HCT116 (cell line): ENCODE measurements at regions not wholly inside any gene's neighbourhood (a gene's known extent, or its start where the extent isn't known, plus 50 kb on each side); places are given as distances from the start of the nearest gene placed in this dataset.

Experiments used
- ATAC-seq: fragments of 200-7000 bp; cut with Tn5 transposase; 2 replicates; pipeline ENCODE4 v1.9.1; 2020; ENCODE audit warnings: mild to moderate bottlenecking, moderate library complexity
- BruUV-seq: library from RNA; stranded (reverse); fragments of 400-500 nt; replicated peaks from 2 replicates; lab custom pipeline; 2021; lab: Mats Ljungman, UMichigan
- CTCF ChIA-PET: fragments of 300-600 bp; sonication (Branson Sonifier 250); formaldehyde crosslinking; loops from one replicate; lab custom pipeline; 2021; ENCODE audit warnings: antibody characterized with exemption; lab: Charles Lee
- POLR2A ChIA-PET: fragments of 300-600, 350-600 bp; sonication (Branson Sonifier 250); formaldehyde crosslinking; loops from one replicate; lab custom pipeline; 2021; ENCODE audit warnings: antibody characterized with exemption; lab: Charles Lee
- RAD21 ChIA-PET, 2 experiments: fragments of 300-600 bp; sonication (Branson Sonifier 250); formaldehyde crosslinking; loops; one replicate each; lab custom pipeline; 2023; ENCODE audit warnings: low total read pairs in 2 of 2; ENCODE audit not compliant: uncharacterized antibody in 2 of 2, unreplicated experiment in 2 of 2, low non-redundant PET in 1 of 2; lab: Charles Lee
- DNase-seq: peaks from one replicate; pipeline ENCODE4 v3.0.0-alpha.2; 2010; ENCODE audit warnings: low read depth, low spot score
- H2AFZ ChIP-seq: fragments of 200-600 bp; shearing (Covaris generic), sonication (generic); 2 replicates; pipeline ENCODE4 v1.6.1; 2017; ENCODE audit warnings: low read depth, mixed run types, mixed read lengths, antibody characterized with exemption, low read length; ENCODE audit not compliant: poor library complexity, severe bottlenecking
- H3K27ac ChIP-seq: 2 replicates; pipeline ENCODE4 v1.5.1; 2012; ENCODE audit warnings: low read depth, low read length
- H3K27me3 ChIP-seq: fragments of 200-600 bp; sonication (generic); 2 replicates; pipeline ENCODE4 v1.6.1; 2016; ENCODE audit warnings: mixed run types, low read length, mixed read lengths; ENCODE audit not compliant: insufficient read depth
- H3K36me3 ChIP-seq, 2 experiments: fragments of 200-500 bp in 1 of 2; fragments of 200-600 bp in 1 of 2; sonication (Bioruptor generic) in 1 of 2; sonication (generic) in 1 of 2; 2 replicates each; pipeline versions ENCODE4 v1.5.1 to v1.6.1; 2014 to 2016; ENCODE audit warnings: low read length in 2 of 2, inconsistent platforms in 1 of 2, mixed read lengths in 1 of 2, mixed run types in 1 of 2; ENCODE audit not compliant: insufficient read depth in 2 of 2, control insufficient read depth in 1 of 2
- H3K4me1 ChIP-seq, 2 experiments: fragments of 200-600 bp in 1 of 2; sonication (generic) in 1 of 2; 2 replicates each; pipeline versions ENCODE4 v1.5.1 to v1.6.1; 2012 to 2017; ENCODE audit warnings: low read length in 2 of 2, inconsistent platforms in 1 of 2, mild to moderate bottlenecking in 1 of 2, mixed read lengths in 1 of 2, mixed run types in 1 of 2, moderate library complexity in 1 of 2; ENCODE audit not compliant: insufficient read depth in 2 of 2, control insufficient read depth in 1 of 2
- H3K4me2 ChIP-seq: fragments of 200-600 bp; sonication (generic); 2 replicates; pipeline ENCODE4 v1.6.1; 2017; ENCODE audit warnings: mixed run types, low read length, mixed read lengths
- H3K4me3 ChIP-seq, 2 experiments: fragments of 200-600 bp in 1 of 2; sonication (generic) in 1 of 2; replicated peaks in 1 of 2; 2 replicates each; pipeline ENCODE4 v1.5.1; 2011 to 2016; ENCODE audit warnings: low read length in 2 of 2, control low read depth in 1 of 2, low read depth in 1 of 2, mild to moderate bottlenecking in 1 of 2, mixed read lengths in 1 of 2, mixed run types in 1 of 2
- H3K79me2 ChIP-seq: fragments of 200-600 bp; sonication (generic); 2 replicates; pipeline ENCODE4 v1.6.1; 2017; ENCODE audit warnings: mild to moderate bottlenecking, mixed run types, low read length, moderate library complexity, mixed read lengths; ENCODE audit not compliant: insufficient read depth
- H3K9ac ChIP-seq: fragments of 200-600 bp; sonication (generic); 2 replicates; pipeline ENCODE4 v1.6.1; 2016; ENCODE audit warnings: low read length, mixed read lengths
- H3K9me2 ChIP-seq: fragments of 200-600 bp; sonication (generic), shearing (Covaris generic); 2 replicates; pipeline ENCODE4 v1.6.1; 2017; ENCODE audit warnings: mixed run types, mild to moderate bottlenecking, moderate library complexity; ENCODE audit not compliant: insufficient read depth
- H3K9me3 ChIP-seq, 2 experiments: fragments of 200-500 bp in 1 of 2; fragments of 200-600 bp in 1 of 2; sonication (Bioruptor generic) in 1 of 2; sonication (generic) in 1 of 2; 2 replicates each; pipeline ENCODE4 v1.6.1; 2014 to 2017; ENCODE audit warnings: low read length in 2 of 2, mixed read lengths in 2 of 2, inconsistent platforms in 1 of 2, low read depth in 1 of 2, mild to moderate bottlenecking in 1 of 2, mixed run types in 1 of 2, moderate library complexity in 1 of 2; ENCODE audit not compliant: control insufficient read depth in 1 of 2, insufficient read depth in 1 of 2
- H4K20me1 ChIP-seq: fragments of 200-600 bp; sonication (generic), shearing (Covaris generic); 2 replicates; pipeline ENCODE4 v1.6.1; 2017; ENCODE audit warnings: mixed run types, mild to moderate bottlenecking, moderate library complexity; ENCODE audit not compliant: insufficient read depth
- CBX3 ChIP-seq: IDR thresholded peaks from 2 replicates; pipeline ENCODE4 v1.6.1; 2012; ENCODE audit warnings: low read depth
- FOSL1 ChIP-seq: IDR thresholded peaks from 2 replicates; pipeline ENCODE4 v1.6.1; 2012; ENCODE audit warnings: low read depth
- POLR2A ChIP-seq: IDR thresholded peaks from 2 replicates; pipeline ENCODE4 v1.7.0; 2011; ENCODE audit warnings: borderline replicate concordance; ENCODE audit not compliant: insufficient read depth, insufficient read length; ENCODE audit errors: extremely low read depth
- RAD21 ChIP-seq: IDR thresholded peaks from 2 replicates; pipeline ENCODE4 v1.6.1; 2012; ENCODE audit warnings: low read depth, mild to moderate bottlenecking
- SP1 ChIP-seq: IDR thresholded peaks from 2 replicates; pipeline ENCODE4 v1.6.1; 2012; ENCODE audit warnings: low read depth
- YY1 ChIP-seq: IDR thresholded peaks from 2 replicates; pipeline ENCODE4 v1.6.1; 2011; ENCODE audit warnings: low read length, low read depth, moderate library complexity, mild to moderate bottlenecking; ENCODE audit not compliant: insufficient replicate concordance; ENCODE audit errors: extremely low read depth
- ZFX ChIP-seq: fragments of 450-650 bp; IDR thresholded peaks from 2 replicates; pipeline ENCODE4 v1.6.1; 2017
- ZNF274 ChIP-seq: fragments of 200-500 bp; sonication (Bioruptor generic); IDR thresholded peaks from 2 replicates; pipeline ENCODE4 v1.6.1; 2014; ENCODE audit warnings: mild to moderate bottlenecking, low read depth, low read length, inconsistent platforms
- intact Hi-C: fragments of 100-400 bp; cut with micrococcal nuclease; formaldehyde crosslinking; loops from 2 replicates; pipeline ENCODE4 v1.10.0; 2022
- TF ChIP-seq, protein P1 (sequence below): IDR thresholded peaks from 2 replicates; pipeline ENCODE4 v1.6.1; 2012; ENCODE audit warnings: low read depth

DNA sequence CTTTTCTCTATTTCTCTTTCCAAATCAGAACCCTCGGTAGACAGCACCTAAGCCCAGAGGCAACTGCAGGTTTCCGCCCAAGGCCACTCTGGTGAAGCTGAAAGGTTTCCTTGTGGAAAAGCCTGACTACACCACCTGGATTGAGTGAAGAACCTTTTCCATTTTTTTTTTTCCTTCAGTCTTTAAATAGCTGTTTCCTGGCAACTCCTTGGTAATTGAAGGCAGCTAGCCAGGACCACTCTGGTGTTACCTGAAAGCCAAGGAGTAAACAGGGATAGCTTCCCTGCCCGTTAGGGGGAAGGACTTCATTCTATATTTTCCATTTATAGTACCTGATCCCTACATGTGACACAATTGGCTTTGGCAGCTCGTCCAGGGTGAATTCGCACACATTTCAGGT, 1238.4 kb downstream of the GRIK2 start (continued):
- TF ChIP-seq ZFX (no peak), SP1 (no peak), CBX3 (no peak), RAD21 (no peak), ZNF274 (no peak), YY1 (no peak)
- TF ChIP-seq, protein P1, sequence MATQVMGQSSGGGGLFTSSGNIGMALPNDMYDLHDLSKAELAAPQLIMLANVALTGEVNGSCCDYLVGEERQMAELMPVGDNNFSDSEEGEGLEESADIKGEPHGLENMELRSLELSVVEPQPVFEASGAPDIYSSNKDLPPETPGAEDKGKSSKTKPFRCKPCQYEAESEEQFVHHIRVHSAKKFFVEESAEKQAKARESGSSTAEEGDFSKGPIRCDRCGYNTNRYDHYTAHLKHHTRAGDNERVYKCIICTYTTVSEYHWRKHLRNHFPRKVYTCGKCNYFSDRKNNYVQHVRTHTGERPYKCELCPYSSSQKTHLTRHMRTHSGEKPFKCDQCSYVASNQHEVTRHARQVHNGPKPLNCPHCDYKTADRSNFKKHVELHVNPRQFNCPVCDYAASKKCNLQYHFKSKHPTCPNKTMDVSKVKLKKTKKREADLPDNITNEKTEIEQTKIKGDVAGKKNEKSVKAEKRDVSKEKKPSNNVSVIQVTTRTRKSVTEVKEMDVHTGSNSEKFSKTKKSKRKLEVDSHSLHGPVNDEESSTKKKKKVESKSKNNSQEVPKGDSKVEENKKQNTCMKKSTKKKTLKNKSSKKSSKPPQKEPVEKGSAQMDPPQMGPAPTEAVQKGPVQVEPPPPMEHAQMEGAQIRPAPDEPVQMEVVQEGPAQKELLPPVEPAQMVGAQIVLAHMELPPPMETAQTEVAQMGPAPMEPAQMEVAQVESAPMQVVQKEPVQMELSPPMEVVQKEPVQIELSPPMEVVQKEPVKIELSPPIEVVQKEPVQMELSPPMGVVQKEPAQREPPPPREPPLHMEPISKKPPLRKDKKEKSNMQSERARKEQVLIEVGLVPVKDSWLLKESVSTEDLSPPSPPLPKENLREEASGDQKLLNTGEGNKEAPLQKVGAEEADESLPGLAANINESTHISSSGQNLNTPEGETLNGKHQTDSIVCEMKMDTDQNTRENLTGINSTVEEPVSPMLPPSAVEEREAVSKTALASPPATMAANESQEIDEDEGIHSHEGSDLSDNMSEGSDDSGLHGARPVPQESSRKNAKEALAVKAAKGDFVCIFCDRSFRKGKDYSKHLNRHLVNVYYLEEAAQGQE, result no peak

DNA sequence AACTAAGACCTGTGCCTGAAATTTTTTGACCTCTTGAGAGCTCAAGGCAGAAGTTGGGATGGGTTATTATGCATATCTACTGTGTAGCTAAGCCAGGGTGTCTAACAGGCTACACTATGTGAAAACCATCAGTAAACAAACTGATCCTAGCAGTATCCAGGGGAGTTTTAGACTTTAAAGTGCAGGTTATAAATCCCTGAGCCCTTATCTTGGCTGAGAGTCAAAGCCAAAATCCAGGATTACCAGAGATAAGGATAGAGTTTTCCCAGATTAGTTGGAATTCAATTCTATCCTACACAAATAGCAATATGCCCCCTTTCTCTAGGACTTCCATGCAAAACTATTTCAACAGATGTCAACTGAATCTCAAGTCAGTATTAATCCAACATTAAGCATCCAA, 1229.7 kb downstream of the GRIK2 start:
- no peak for ATAC-seq
- Histone ChIP-seq H2AFZ (no peak overlapping the region), H3K36me3 (no peaks in the 10 kb centered on the region), H4K20me1 (no peaks in the 10 kb centered on the region), H3K9ac (no peak overlapping the region), H3K9me3 (no peaks in the 10 kb centered on the region), H3K4me3 (no peak overlapping the region), H3K4me1 (no peaks in the 10 kb centered on the region), H3K9me2 (no peaks in the 10 kb centered on the region), H3K79me2 (no peaks in the 10 kb centered on the region), H3K27ac (no peak overlapping the region), H3K4me2 (no peak overlapping the region), H3K27me3 (no peaks in the 10 kb centered on the region)
- TF ChIP-seq POLR2A (no peak), ZFX (no peak), FOSL1 (no peak)
- no TSS peak for BruUV-seq
- RAD21 ChIA-PET, result no interaction called here
- POLR2A ChIA-PET, result no interaction called here
- no peak for DNase-seq
- CTCF ChIA-PET, result no interaction called here
- intact Hi-C loops, result no loop called here
